ENCODE measurements at regions not wholly inside any gene's neighbourhood (a gene's known extent, or its start where the extent isn't known, plus 50 kb on each side); places are given as distances from the start of the nearest gene placed in this dataset.

GRCh38 chr4:110898290-110898689 is 275.4 kb upstream of the PITX2 start:
- no peaks in the 10 kb centered on the region for H3K9me3 Mint-ChIP-seq
- no peak overlapping the region for H3K9ac ChIP-seq (ENCODE audit: extremely low read depth, low read length, poor library complexity, severe bottlenecking)
- H3K4me1 Mint-ChIP-seq: peaks cover 11% of the 10 kb centered on the region
- H3K9me3 ChIP-seq (ENCODE audit: control insufficient read depth, low read length): no peaks in the 10 kb centered on the region
- DNase-seq: no peak
- H3K27me3 Mint-ChIP-seq (ENCODE audit: insufficient read depth): no peaks in the 10 kb centered on the region
- H3K36me3 Mint-ChIP-seq (ENCODE audit: low read depth): no peaks in the 10 kb centered on the region
- no peak for TF ChIP-seq CTCF (conservative IDR thresholded peaks at IDR 0.05)
- no peak overlapping the region for H3K27ac ChIP-seq (ENCODE audit: low read depth, low read length)
- H3K27ac Mint-ChIP-seq: no peak overlapping the region
- peaks cover 3% of the 10 kb centered on the region for H3K4me1 ChIP-seq (ENCODE audit: control insufficient read depth, insufficient read depth, low read length)
- no peaks in the 10 kb centered on the region for H3K27me3 ChIP-seq (ENCODE audit: control insufficient read depth, insufficient read depth, low read length, poor library complexity, severe bottlenecking)
- no peak overlapping the region for H3K4me3 Mint-ChIP-seq
- no peak overlapping the region for H3K4me3 ChIP-seq (ENCODE audit: low read length)
- 93% methylated on average over 1 of the region's 1 CpG; no CpG with 5 or more reads in 1 of the 2 experiments for WGBS, 2 experiments (ENCODE audit: insufficient coverage in 1 of 2, insufficient read length in 1 of 2)
- H3K36me3 ChIP-seq (ENCODE audit: control insufficient read depth, insufficient read depth, low read length): no peaks in the 10 kb centered on the region

GRCh38 chr4:110900213-110900769 is 277.4 kb upstream of the PITX2 start:
- H3K9me3 Mint-ChIP-seq: no peaks in the 10 kb centered on the region
- no peaks in the 10 kb centered on the region for H3K36me3 Mint-ChIP-seq (ENCODE audit: low read depth)
- no peaks in the 10 kb centered on the region for H3K27me3 ChIP-seq (ENCODE audit: control insufficient read depth, insufficient read depth, low read length, poor library complexity, severe bottlenecking)
- WGBS, 2 experiments (ENCODE audit: insufficient coverage in 1 of 2, insufficient read length in 1 of 2): no CpG with 5 or more reads among the region's 1 CpG
- no peak for DNase-seq
- TF ChIP-seq CTCF (conservative IDR thresholded peaks at IDR 0.05): no peak
- no peak overlapping the region for H3K27ac Mint-ChIP-seq
- H3K4me3 ChIP-seq (ENCODE audit: low read length): no peak overlapping the region
- no peaks in the 10 kb centered on the region for H3K27me3 Mint-ChIP-seq (ENCODE audit: insufficient read depth)
- H3K27ac ChIP-seq (ENCODE audit: low read depth, low read length): no peak overlapping the region
- no peak overlapping the region for H3K9ac ChIP-seq (ENCODE audit: extremely low read depth, low read length, poor library complexity, severe bottlenecking)
- peaks cover 7% of the 10 kb centered on the region for H3K4me1 ChIP-seq (ENCODE audit: control insufficient read depth, insufficient read depth, low read length)
- no peak overlapping the region for H3K4me3 Mint-ChIP-seq
- no peaks in the 10 kb centered on the region for H3K36me3 ChIP-seq (ENCODE audit: control insufficient read depth, insufficient read depth, low read length)
- H3K4me1 Mint-ChIP-seq: peaks cover 20% of the 10 kb centered on the region
- no peaks in the 10 kb centered on the region for H3K9me3 ChIP-seq (ENCODE audit: control insufficient read depth, low read length)

- no peak overlapping the region for H3K9ac ChIP-seq (ENCODE audit: extremely low read depth, low read length, poor library complexity, severe bottlenecking)
- Mint-ChIP-seq H3K9me3 (no peaks in the 10 kb centered on the region), H3K36me3 (ENCODE audit: low read depth) (no peaks in the 10 kb centered on the region), H3K4me3 (no peak overlapping the region), H3K4me1 (peaks cover 20% of the 10 kb centered on the region), H3K27ac (no peak overlapping the region), H3K27me3 (ENCODE audit: insufficient read depth) (no peaks in the 10 kb centered on the region)
- no peak overlapping the region for H3K27ac ChIP-seq (ENCODE audit: low read depth, low read length)
- DNase-seq: no peak
- no peaks in the 10 kb centered on the region for H3K27me3 ChIP-seq (ENCODE audit: control insufficient read depth, insufficient read depth, low read length, poor library complexity, severe bottlenecking)
- peaks cover 7% of the 10 kb centered on the region for H3K4me1 ChIP-seq (ENCODE audit: control insufficient read depth, insufficient read depth, low read length)
- no peak for TF ChIP-seq CTCF (conservative IDR thresholded peaks at IDR 0.05)
- H3K4me3 ChIP-seq (ENCODE audit: low read length): peak overlapping the region; percentile 61
- H3K36me3 ChIP-seq (ENCODE audit: control insufficient read depth, insufficient read depth, low read length): no peaks in the 10 kb centered on the region
- no peaks in the 10 kb centered on the region for H3K9me3 ChIP-seq (ENCODE audit: control insufficient read depth, low read length)
- 70 to 90% methylated on average over 3 of the region's 3 CpGs for WGBS, 2 experiments (ENCODE audit: insufficient coverage in 1 of 2, insufficient read length in 1 of 2)
These were observed 279.6 kb upstream of the PITX2 start for GRCh38 chr4:110902500-110902899.
